ENCODE measurements at regions not wholly inside any gene's neighbourhood (a gene's known extent, or its start where the extent isn't known, plus 50 kb on each side); places are given as distances from the start of the nearest gene placed in this dataset.

DNA sequence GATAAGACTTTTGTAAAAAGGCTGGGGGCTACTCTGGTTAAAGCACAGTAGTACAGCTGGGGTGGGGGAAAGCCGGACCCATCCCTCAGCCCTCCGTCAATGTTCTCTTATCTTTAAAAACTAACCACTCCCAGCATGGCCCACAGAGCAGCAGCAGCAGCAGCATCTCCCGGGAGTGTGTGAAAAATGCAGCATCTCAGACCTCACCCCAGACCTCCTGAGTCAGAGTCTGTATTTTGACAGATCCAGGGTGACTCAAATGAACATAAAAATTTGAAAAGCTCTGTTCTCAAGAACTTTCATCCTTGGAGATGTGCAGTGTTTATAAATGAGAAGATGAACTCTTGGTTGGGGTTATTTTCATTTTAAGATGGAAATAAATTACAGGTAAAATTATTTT is 277.7 kb upstream of the ECI2 start:
- TF ChIP-seq POLR2A (IDR thresholded peaks at IDR 0.05) (no peak), POLR2AphosphoS5 (IDR thresholded peaks at IDR 0.05) (no peak)
- TF ChIP-seq, protein P1, sequence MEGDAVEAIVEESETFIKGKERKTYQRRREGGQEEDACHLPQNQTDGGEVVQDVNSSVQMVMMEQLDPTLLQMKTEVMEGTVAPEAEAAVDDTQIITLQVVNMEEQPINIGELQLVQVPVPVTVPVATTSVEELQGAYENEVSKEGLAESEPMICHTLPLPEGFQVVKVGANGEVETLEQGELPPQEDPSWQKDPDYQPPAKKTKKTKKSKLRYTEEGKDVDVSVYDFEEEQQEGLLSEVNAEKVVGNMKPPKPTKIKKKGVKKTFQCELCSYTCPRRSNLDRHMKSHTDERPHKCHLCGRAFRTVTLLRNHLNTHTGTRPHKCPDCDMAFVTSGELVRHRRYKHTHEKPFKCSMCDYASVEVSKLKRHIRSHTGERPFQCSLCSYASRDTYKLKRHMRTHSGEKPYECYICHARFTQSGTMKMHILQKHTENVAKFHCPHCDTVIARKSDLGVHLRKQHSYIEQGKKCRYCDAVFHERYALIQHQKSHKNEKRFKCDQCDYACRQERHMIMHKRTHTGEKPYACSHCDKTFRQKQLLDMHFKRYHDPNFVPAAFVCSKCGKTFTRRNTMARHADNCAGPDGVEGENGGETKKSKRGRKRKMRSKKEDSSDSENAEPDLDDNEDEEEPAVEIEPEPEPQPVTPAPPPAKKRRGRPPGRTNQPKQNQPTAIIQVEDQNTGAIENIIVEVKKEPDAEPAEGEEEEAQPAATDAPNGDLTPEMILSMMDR (IDR thresholded peaks at IDR 0.05 in 8 of 11, conservative IDR thresholded peaks at IDR 0.05 in 3 of 11), result no peak

Data from spleen (tissue), 7 donors.